Stimulated activated CD4-positive, alpha-beta T cell treated with anti-CD3 and anti-CD28 coated beads, Interleukin-15, amount 100 ng/mL, for 24 hours (primary cell): ENCODE measurements at regions not wholly inside any gene's neighbourhood (a gene's known extent, or its start where the extent isn't known, plus 50 kb on each side); places are given as distances from the start of the nearest gene placed in this dataset.

Source experiments
- DNase-seq: peaks from one replicate; pipeline ENCODE4 v3.0.0-alpha.2; 2020

DNA sequence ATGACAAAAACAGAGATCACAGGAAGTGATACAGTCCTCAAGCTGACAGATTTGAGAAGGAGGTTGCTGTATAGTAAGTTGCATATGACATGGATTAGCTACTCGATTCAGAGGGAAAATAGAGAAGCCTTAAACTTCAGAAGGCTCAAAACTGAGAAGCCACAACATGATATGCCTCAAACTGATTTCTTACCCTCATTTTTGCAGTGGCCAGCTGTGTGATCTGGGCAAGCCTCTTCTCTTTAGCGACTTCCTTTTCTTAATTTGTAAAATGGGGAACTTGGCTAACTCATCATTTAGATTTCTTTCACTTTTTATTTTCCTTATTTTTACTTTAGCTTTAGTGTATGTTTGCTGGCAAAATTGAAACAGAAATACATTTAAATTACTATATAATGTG lies 421.1 kb downstream of the KIF4B start:
- DNase-seq, result no peak

DNA sequence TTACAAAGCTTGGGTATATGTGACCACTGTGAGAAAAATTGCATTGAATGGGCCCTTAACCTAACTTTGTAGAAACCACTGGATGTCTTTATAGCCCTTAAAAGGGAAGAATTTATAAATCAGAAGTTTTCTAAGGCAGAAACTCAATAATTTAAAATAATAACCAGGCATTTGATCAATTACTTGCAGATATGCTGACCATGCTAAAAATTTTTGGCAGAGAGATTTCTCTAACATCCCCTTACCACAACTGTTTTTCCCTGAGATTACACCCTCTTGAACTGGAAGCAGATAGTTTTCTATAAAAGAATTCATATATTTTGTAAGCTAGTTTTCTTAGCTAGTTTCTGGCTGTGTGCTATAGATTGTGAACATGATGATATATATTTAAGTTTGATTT lies 428.3 kb downstream of the KIF4B start:
- no peak for DNase-seq

DNA sequence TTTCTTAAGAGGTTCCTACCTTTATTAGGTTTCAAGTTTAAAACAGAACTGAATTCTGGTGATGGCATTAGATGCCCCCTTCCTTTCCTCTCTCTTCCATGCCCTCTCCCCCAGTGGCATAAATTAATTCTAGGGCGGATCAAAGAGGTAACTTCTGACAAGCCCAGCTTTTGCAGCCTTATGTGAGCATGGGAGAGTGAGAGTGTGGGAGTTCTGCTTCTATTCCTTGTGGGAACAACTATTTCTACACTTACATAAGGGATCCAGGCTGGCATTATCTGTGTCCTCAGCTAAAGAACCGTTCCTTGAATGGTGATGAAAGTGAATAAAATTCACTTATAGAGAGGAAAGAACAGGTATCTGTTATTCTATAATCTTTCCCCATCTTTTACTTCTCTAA lies 437.6 kb downstream of the KIF4B start:
- no peak for DNase-seq

DNA sequence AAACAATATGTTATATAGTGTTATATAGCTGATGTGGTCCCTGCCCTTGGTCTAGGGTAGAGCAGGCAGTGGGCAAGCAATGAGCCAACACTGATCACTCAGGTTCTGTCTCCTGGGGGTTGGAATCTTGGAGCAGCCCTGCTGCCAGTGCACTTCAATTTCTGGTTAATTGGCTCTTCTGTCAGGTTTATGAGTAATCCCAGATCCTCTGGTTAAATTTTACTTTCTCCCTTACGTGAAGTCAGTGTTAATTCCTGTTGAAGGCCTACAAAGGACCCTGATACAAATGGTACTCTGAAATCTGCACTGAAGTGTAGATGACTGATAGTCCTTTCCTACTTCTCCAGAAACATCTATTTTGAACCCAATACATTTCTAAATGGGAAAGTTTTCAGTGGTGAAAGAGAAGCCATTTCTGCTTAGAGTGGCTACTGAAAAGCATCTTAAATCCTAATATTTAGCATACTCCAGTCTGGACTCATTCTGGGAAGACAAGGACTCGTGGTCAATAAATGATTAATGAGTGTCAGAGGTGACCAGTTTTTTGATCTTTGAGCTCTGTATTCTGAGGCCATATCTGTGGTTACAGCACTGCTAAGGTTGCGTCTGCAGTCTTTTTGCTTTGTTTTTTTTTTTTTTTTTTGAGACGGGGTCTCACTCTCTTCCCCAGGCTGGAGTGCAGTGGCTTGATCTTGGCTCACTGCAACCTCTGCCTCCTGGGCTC lies 442.4 kb downstream of the KIF4B start:
- no peak for DNase-seq

DNA sequence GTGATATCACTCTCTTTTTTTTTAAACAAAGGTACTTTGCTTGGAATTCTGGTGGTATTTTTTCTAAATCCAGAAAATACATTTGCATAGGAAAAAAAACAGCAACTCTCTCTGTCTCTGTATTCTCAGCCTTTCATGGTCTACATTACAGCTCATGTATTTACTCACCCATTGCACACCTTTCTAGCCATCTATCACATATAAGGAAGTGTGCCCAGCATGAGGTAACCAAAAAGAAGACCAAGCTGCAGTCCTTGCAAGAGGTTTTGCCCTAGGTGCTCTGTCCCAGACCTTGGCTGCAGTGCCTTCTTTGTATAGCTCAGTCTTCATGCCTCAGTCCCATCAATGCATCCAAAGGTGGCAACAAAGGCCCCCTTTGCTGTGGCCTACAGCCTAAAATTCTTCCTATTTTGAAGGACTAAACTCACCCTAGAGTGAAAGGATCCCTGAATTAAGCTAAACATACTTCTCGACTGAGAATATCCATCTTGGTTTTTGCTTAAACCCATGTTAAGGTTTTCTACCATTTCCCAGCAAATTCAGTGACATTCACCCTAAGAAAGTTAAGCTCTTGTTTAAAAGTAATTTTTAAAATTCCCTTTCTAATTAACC lies 446.4 kb downstream of the KIF4B start:
- no peak for DNase-seq

DNA sequence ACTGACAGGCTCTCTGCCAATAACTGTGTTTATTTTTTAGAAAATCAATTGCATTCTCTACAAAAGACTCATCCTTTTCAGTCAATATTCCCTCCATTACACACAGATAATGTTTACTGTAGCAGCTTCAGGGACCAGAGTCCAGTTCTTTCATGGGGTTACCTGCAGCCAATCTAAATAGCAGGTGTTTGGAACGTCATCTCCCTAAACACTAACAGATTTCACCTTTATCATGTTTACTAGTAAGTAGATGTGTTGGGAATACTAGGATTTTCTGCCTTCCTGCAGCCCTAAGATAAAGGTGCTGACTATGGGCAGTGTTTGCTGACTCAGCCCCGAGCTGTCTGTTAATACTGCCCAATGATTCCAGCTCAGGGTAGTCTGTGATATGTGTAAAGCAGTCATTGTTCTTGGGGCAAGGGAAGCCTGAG lies 447.0 kb downstream of the KIF4B start:
- no peak for DNase-seq

DNA sequence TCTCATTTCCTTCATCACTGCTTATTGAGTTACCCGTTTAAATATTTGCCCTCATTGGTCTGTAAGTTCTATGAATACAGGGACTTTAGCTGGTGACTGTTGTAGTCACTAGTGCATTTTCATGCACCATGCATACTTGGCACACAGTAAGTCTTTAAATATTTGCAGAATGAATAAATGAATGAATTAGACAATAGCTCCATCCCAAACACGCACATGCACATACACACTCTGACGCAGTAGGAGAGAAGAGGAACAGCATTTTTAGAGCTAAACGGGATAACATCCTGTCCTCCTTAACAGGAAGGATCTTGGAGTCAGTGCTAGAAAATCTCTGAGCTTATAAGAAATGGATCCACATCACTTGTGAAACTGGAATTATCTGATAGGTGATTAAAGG lies 447.7 kb downstream of the KIF4B start:
- DNase-seq, result no peak

DNA sequence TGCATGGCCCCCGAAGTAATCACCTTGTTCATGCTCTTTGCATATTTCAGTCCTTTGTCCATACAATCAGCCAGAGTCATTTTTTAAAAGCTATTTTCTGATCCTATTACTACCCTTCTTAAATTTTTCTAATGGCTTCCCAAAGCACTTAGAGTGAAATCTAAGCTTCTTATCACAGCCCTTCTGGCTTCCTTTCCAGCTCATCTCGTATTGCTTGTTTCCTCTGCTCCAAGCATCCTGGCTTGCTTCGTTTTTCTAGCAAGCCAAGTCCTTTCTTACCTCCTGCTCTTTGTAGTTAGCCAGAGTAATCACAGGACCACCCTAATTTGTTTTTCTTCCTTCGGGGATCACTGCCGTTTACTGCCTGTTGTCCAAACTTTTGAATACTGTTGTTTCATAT lies 453.3 kb downstream of the KIF4B start:
- no peak for DNase-seq

DNA sequence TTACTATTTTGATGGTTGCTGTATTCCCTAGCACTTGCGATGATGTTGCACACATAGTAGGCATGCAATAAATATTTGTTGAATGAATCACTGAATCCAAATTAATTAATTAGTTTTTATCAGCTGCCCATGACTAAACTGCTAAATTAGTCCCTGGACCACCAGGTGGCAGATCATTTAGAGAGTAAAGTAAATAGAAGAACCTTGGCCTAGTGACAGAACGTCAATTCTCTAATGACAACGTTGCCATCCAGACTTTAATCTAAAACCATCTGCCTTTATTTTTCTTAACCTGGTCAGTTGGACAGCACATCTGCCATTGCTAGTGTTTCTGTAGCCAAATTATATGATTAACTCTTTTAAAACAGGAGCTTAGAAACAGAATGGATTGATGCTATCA lies 457.5 kb downstream of the KIF4B start:
- no peak for DNase-seq

DNA sequence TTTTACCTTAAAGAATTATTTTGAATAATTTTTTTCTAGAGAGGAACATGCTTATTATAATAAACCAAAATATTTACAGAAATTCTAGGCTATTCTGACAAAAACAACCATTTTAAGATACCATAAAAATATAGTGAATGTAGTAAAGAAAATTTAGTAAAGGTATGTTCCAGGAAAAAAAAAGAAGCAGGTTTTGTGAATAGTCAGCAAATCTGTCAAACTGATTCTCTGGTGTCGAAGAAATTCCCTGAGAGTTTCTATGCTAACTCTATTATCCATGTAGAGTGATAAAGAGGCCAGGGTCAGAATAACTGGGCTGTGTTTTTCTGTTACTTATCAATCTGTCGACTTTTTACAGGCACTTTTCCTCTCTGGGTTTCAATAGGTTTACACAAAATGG lies 459.2 kb downstream of the KIF4B start:
- DNase-seq, result no peak

DNA sequence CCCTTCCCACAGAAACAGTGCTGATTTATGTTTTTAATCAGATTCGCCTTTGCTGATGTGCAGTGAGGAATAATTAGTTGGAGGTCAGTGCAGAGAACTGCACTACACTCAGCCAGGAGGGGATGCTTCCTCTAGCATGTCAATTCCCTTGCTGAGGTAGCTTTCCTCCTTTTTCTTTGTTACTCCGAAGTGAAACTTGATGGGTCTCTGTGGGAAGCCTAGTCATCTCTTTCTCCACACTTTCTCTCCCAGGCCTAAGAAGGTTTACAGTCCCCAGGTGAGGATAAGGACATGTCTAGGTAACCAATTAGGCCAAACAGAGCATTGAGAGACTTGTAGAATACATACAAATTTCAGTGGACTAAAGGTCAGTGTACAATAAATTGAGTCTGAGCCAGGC lies 461.8 kb downstream of the KIF4B start:
- DNase-seq, result no peak

DNA sequence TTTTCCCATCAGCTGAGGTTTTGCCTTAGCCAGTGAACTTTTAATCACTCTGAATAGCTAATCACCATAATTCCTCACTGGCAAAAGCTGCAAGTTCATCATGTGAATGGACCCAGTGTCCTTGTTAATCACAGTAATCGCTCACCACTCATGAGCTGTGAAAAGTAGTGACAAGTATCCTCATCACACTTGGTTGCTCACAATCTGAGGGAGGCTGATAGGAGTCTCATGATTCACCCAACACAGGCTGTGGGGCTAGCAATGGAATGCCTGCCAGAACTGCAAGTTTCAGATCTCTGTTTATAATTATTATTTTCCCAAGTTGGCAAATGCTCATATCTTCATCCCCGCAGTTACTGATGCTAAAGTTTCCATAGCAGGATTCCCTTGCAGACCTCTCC lies 467.2 kb downstream of the KIF4B start:
- DNase-seq, result no peak

DNA sequence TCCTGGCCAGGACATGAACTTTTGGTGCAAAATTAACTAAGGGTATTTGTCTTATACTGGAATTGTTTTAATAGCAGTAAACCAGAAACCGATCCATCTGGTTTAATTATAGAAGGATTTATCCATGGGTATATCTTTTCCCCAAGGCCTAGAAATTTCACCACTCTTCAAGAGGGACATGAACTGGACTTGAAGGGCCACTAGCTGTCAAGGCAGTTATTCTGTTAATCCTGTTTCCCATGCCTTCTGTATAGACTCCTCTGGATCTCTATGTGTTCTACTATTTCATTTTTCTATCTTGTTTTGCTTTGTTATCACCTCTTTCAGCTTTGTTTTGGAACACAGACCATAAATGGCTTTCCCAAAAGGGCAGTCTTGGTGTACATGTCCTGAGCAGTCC lies 467.6 kb downstream of the KIF4B start:
- DNase-seq, result no peak

DNA sequence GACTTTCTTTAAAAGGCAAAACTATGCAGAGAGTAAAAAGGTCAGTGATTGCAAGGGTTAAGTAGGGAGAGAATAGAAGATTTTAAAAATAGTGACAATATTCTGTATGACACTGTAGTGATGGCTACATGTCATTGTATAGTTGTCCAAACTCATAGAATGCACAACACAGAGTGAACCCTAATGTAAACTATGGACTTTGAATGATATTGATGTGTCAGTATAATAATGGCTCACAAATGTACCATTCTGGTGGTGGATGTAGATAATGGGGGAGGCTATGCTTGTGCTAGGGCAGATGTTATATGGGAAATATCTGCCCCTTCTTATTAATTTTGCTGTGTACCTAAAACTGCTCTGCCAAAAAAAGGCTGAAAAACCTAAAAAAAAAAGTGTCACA lies 468.9 kb downstream of the KIF4B start:
- no peak for DNase-seq

DNA sequence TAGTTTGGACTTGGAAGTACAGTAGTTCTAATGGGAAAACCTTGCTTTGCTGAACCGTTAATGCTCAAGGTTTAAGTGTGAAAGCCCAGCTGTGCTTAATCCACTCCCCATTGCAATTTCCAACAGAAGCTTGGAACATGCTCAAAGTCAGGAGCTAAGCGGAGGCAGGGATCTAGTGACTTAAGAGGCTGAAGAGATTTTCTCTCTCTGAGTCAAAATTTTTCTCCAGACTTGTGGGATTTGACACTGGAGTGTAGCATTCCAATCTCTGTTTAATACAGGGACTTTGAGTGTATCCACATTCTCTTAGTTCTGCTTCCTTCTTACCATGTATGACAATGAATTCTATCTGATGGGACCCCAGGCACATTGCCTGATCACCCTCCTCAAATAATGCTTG lies 471.8 kb downstream of the KIF4B start:
- no peak for DNase-seq

DNA sequence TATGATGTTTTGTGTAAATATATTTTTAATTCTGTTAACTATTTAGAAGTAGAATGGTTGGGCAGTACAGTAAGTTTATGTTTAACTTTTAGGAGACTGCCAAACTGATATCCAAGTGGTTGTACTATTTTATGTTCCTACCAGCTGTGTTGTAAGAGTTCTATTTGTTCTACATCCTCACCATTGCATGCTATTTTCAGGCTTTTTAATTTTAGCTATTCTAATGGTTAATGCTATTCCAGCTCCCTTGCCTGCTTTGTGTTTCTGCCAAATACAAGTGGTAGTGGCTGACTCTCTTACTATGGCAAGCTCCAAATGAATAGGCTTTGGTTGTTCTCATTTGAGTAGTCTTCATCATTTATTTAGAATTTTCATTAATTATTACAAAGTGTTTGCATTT lies 476.4 kb downstream of the KIF4B start:
- DNase-seq, result no peak

DNA sequence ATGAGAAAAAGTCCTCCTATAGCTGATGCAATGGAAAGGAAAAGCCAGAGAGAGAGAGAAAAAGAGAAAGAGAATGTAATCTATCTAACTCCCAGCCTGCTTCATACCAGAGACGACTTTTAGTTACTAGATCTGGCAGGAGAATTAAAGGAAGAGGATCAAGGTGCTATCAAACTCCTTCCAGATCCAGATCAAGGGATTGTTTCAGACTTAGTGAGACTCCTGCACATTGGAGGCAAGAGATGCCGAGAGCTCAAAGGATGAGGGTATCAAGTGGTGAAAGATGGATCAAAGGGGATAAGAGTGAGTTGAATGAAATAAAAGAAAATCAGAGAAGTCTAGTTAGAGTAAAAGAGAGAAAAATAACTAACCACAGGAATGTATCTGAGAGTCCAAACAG lies 478.6 kb downstream of the KIF4B start:
- DNase-seq, result no peak

DNA sequence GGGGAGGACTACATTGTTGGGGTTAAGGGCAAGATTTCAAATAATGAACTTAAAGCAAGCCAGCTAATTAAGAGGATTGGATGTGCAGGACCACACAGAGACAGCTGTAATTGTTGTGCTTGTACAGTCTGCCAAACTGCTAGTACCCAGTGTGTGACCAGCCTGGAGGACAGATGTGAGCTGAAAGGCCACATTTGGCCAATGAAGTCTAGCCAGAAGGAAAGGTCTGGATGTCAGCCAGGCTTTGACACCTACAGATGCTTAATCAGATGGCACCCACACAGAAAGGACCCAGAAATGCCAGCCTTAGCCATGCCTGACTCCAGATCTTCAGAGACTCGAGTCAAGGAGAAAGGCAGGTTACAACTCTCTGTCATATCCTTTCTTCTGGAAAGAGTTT lies 491.1 kb downstream of the KIF4B start:
- DNase-seq, result no peak

DNA sequence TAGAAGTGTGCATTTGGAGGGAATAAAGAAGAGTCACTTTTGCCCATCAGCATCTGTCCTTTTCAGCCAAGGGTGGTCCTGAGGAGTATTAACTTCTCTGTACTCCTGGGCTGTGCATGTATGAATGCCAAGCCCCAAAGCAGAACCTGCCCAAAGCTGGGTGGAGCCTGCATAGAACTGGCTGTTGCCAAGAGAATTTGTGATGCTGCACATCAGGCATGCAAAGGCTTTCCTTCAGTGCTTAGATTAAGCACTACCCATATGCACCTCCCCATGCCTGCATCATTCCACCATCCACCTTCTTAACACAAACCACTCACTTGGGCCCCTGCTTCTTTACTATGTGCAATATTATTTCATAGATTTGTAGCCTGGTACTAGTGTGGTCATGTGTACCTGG lies 493.8 kb downstream of the KIF4B start:
- no peak for DNase-seq

DNA sequence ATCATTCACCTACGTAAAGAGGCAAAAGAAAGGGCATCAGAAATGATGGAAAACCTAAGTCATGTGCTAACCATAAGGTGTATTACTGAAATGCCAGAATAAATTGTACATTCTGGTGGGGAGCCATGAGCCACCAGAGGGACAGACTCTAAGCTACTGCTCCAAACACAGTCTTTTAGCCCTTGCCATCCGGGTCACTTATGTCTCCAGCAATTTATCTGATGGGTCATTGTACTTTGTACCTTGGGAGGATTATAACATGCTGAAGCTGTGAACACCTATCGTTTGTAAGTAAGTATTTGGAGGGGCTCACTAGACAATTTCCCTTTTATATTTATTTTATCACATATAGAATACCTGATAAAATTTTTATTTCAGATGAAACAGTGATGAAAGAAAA lies 495.1 kb downstream of the KIF4B start:
- DNase-seq, result no peak

DNA sequence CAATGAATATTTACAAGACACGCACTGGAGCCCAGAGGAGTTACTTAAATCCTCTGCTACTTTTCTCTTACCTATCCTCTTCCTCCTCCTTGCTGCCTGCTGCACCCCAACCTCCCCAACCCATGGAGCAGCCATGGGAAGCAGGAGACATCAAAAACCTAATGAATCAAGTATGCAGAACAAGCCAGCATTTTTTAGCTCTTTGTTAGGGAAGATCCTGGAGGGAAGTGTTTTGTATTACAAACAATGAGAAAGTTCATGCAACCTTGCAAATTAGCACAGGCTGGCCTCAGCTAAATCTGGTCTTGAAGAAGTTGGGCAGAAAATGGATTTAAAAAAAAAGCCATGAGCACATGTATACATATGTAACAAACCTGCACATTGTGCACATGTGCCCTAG lies 498.8 kb downstream of the KIF4B start:
- no peak for DNase-seq

DNA sequence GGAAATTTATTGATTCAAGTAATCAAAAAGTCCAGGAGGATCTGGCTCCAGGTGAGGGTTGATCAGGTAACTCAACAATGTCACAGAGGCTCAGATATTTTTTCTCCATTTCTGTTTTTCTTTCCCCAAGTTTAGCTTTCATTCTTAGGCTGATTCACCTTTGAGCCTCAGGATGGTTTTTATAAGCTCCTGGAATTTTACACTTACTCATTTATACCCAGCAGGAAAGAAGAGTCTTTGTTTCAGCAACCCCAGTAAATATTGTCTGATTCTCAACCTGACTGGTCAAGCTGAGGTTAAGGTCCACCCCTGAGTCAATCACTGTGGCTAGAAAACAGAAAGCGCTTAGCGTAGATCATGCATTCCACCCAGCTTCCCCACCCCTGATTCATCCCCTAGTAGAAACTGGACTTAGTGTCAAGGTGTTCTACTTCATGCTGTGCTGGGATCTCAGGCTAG lies 500.6 kb downstream of the KIF4B start:
- DNase-seq, result no peak

DNA sequence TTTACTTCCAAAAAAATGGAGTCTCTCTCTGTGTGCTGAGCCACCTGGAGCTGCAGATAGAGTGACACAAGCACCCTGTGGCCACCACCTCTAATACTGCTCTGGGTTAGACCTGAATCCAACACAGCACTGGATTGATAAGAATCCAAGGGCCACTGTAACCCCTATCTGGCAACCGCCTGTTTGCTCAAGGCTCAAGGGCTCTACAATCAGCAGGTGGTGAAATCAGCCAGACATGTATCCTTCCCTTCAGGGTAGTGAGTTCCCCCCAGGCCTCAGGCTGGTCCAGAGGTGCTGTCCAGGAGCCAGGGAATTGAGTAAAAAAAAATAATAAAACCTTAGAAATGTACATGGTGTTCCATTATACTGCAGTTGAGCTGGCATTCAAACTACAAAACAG lies 509.0 kb downstream of the KIF4B start:
- no peak for DNase-seq

DNA sequence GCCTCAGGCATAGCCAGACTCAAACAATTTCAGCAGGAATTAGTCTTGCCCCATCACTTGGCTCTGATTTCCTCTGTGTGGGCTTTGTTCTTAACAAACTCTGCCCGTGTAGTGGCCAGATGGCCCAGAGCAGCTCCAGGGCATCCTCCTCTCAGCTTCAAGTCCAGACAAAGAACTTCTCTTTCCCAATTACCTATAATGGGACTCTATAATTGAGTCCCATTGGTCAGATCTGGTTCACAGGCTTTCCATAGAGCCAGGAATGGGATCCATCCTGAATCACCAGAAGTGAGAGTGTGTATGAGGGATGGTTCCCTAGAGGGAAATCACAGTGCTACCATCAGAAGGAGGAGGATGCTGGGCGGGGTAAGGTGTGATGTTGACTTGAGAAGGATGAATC lies 515.8 kb downstream of the KIF4B start:
- no peak for DNase-seq

DNA sequence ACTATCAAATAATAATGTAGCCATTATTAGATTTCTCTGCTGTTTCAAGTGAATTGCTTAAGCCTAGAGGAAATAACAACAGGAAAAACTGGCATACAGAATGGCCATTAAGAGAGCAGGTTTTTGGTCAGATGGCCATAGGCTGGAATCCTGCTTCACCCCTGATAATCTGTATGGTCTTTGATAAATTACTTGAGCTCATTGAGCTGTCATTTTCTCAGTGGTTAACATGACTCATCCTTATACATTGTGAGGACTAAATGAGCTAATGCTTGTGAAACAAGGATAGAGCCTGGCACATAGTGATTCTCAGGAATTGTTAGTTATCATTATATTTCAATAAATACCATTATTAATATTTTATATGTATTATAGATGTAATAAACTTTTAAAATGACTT lies 516.5 kb downstream of the KIF4B start:
- DNase-seq, result no peak
